ENCODE measurements at regions not wholly inside any gene's neighbourhood (a gene's known extent, or its start where the extent isn't known, plus 50 kb on each side); places are given as distances from the start of the nearest gene placed in this dataset.

GRCh38 chr2:180461761-180462160 is 454.7 kb upstream of the CWC22 start:
- no peaks in the 10 kb centered on the region for H3K4me1 ChIP-seq (ENCODE audit: low read depth)
- no peaks in the 10 kb centered on the region for H3K36me3 ChIP-seq
- no peak overlapping the region for H3K4me3 ChIP-seq
- no peak for DNase-seq (ENCODE audit: low read depth in 1 of 2, low spot score in 1 of 2)
- H3K9me3 ChIP-seq (ENCODE audit: low read depth) = no peaks in the 10 kb centered on the region
- H3K27me3 ChIP-seq = no peaks in the 10 kb centered on the region
- no peak for TF ChIP-seq CTCF (IDR thresholded peaks at IDR 0.05; ENCODE audit: low read depth, low read length)
- H3K27ac ChIP-seq = no peak overlapping the region

DNA sequence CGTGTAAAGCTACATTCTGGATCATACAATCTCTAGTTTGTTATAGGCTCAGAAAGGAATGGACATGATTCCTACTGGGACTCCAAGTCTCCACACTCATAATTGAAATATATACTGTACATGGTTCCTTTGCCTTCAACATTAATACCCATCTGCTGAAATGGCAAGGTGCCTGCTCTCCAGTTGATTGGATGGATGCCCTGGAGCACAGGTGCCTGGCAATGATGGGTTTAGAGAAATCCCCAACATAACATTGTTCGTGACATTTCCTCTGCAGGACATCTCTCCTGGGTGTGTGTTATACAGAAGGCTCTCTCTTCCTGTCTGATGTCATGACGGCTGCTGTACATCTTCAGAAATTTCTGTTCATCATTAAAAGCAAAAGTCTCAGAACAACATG is 449.7 kb upstream of the CWC22 start:
- Histone ChIP-seq H3K27ac (no peak overlapping the region), H3K9me3 (ENCODE audit: low read depth) (no peaks in the 10 kb centered on the region), H3K27me3 (no peaks in the 10 kb centered on the region), H3K36me3 (no peaks in the 10 kb centered on the region), H3K4me1 (ENCODE audit: low read depth) (no peaks in the 10 kb centered on the region), H3K4me3 (no peak overlapping the region)
- no peak for TF ChIP-seq CTCF (IDR thresholded peaks at IDR 0.05; ENCODE audit: low read depth, low read length)
- no peak for DNase-seq (ENCODE audit: low read depth in 1 of 2, low spot score in 1 of 2)

GRCh38 chr2:180450841-180451240 is 443.7 kb upstream of the CWC22 start:
- H3K4me3 ChIP-seq = no peak overlapping the region
- no peak overlapping the region for H3K27ac ChIP-seq
- DNase-seq (ENCODE audit: low read depth in 1 of 2, low spot score in 1 of 2) = no peak
- H3K36me3 ChIP-seq = no peaks in the 10 kb centered on the region
- H3K9me3 ChIP-seq (ENCODE audit: low read depth) = no peaks in the 10 kb centered on the region
- H3K27me3 ChIP-seq = no peaks in the 10 kb centered on the region
- no peaks in the 10 kb centered on the region for H3K4me1 ChIP-seq (ENCODE audit: low read depth)
- no peak for TF ChIP-seq CTCF (IDR thresholded peaks at IDR 0.05; ENCODE audit: low read depth, low read length)

GRCh38 chr2:180449171-180449915 is 442.2 kb upstream of the CWC22 start:
- H3K9me3 ChIP-seq (ENCODE audit: low read depth) = no peaks in the 10 kb centered on the region
- H3K4me3 ChIP-seq = no peak overlapping the region
- DNase-seq (ENCODE audit: low read depth in 1 of 2, low spot score in 1 of 2) = no peak
- no peaks in the 10 kb centered on the region for H3K27me3 ChIP-seq
- no peak for TF ChIP-seq CTCF (IDR thresholded peaks at IDR 0.05; ENCODE audit: low read depth, low read length)
- no peaks in the 10 kb centered on the region for H3K4me1 ChIP-seq (ENCODE audit: low read depth)
- no peaks in the 10 kb centered on the region for H3K36me3 ChIP-seq
- H3K27ac ChIP-seq = no peak overlapping the region

GRCh38 chr2:180446492-180446891 is 439.4 kb upstream of the CWC22 start:
- H3K27ac ChIP-seq = no peak overlapping the region
- no peaks in the 10 kb centered on the region for H3K27me3 ChIP-seq
- no peak for DNase-seq (ENCODE audit: low read depth in 1 of 2, low spot score in 1 of 2)
- H3K9me3 ChIP-seq (ENCODE audit: low read depth) = no peaks in the 10 kb centered on the region
- TF ChIP-seq CTCF (IDR thresholded peaks at IDR 0.05; ENCODE audit: low read depth, low read length) = no peak
- no peaks in the 10 kb centered on the region for H3K4me1 ChIP-seq (ENCODE audit: low read depth)
- H3K36me3 ChIP-seq = no peaks in the 10 kb centered on the region
- no peak overlapping the region for H3K4me3 ChIP-seq
